H1 (cell line): ENCODE measurements at regions not wholly inside any gene's neighbourhood (a gene's known extent, or its start where the extent isn't known, plus 50 kb on each side); places are given as distances from the start of the nearest gene placed in this dataset.

Experiments used
- CTCF ChIA-PET: fragments of 300-600 bp; sonication (Branson Sonifier 250); formaldehyde crosslinking; loops from one replicate; lab custom pipeline; 2021; ENCODE audit not compliant: partially characterized antibody; lab: Charles Lee
- POLR2A ChIA-PET: fragments of 300-600 bp; sonication (Branson Sonifier 250); formaldehyde crosslinking; loops from one replicate; lab custom pipeline; 2021; ENCODE audit warnings: inconsistent platforms; ENCODE audit not compliant: partially characterized antibody; lab: Charles Lee
- DNase-seq, 2 experiments: peaks; one replicate each; pipeline versions ENCODE4 v3.0.0 to v3.0.0-alpha.2; 2010 to 2022; ENCODE audit warnings: low spot score in 2 of 2, low read depth in 1 of 2, mixed read lengths in 1 of 2
- FAIRE-seq: peaks from 2 replicates; lab custom pipeline; 2011; peaks lifted over from hg19 to GRCh38; lab: Jason Lieb, UNC
- H2AFZ ChIP-seq: 2 replicates; pipeline ENCODE4 v1.8.1; 2012; ENCODE audit warnings: low read length, inconsistent platforms
- H2AK5ac ChIP-seq: 2 replicates; pipeline ENCODE4 v1.6.1; 2013; ENCODE audit warnings: low read depth, low read length
- H2BK120ac ChIP-seq: replicated peaks from 2 replicates; pipeline ENCODE3; 2013; ENCODE audit warnings: low read depth, low read length, inconsistent platforms
- H2BK12ac ChIP-seq: 2 replicates; pipeline ENCODE4 v1.6.1; 2013; ENCODE audit warnings: low read depth, low read length
- H2BK15ac ChIP-seq: 2 replicates; pipeline ENCODE4 v1.6.1; 2013; ENCODE audit warnings: low read length
- H2BK20ac ChIP-seq: 2 replicates; pipeline ENCODE4 v1.6.1; 2013; ENCODE audit warnings: low read length
- H2BK5ac ChIP-seq: 2 replicates; pipeline ENCODE4 v1.6.1; 2013; ENCODE audit warnings: low read depth, low read length
- H3K14ac ChIP-seq: 2 replicates; pipeline ENCODE4 v1.6.1; 2013; ENCODE audit warnings: inconsistent platforms; ENCODE audit not compliant: insufficient read length
- H3K18ac ChIP-seq: 2 replicates; pipeline ENCODE4 v1.6.1; 2013; ENCODE audit warnings: low read length; ENCODE audit errors: extremely low read depth
- H3K23ac ChIP-seq: 2 replicates; pipeline ENCODE4 v1.6.1; 2013; ENCODE audit warnings: inconsistent platforms; ENCODE audit not compliant: insufficient read length
- H3K23me2 ChIP-seq: 2 replicates; pipeline ENCODE4 v1.6.1; 2013; ENCODE audit warnings: low read depth, low read length
- H3K27ac ChIP-seq: 2 replicates; pipeline ENCODE4 v1.6.1; 2011; ENCODE audit warnings: low read depth, low read length, inconsistent platforms
- H3K27me3 ChIP-seq, 4 experiments: replicated peaks in 1 of 4; 1 replicate in 1 of 4; 2 replicates in 3 of 4; pipeline versions ENCODE4 v1.6.1 to v1.8.1; 2011 to 2013; ENCODE audit warnings: low read length in 3 of 4, mild to moderate bottlenecking in 3 of 4, inconsistent platforms in 2 of 4, mixed read lengths in 2 of 4, moderate library complexity in 1 of 4; ENCODE audit not compliant: control insufficient read depth in 3 of 4, insufficient read depth in 3 of 4; ENCODE audit errors: extremely low read depth in 1 of 4
- H3K36me3 ChIP-seq, 4 experiments: 2 replicates each; pipeline versions ENCODE4 v1.6.1 to v1.8.1; 2011 to 2013; ENCODE audit warnings: mild to moderate bottlenecking in 4 of 4, low read length in 3 of 4, moderate library complexity in 2 of 4, control low read depth in 1 of 4, inconsistent platforms in 1 of 4; ENCODE audit not compliant: insufficient read depth in 4 of 4, control insufficient read depth in 2 of 4
- H3K4ac ChIP-seq: replicated peaks from 2 replicates; pipeline ENCODE3; 2013; ENCODE audit warnings: low read length, low read depth, mixed read lengths, inconsistent platforms; ENCODE audit not compliant: insufficient read length
- H3K4me1 ChIP-seq, 4 experiments: replicated peaks in 1 of 4; 1 replicate in 1 of 4; 2 replicates in 3 of 4; pipeline versions ENCODE4 v1.6.1 to v1.8.1; 2011 to 2013; ENCODE audit warnings: low read length in 3 of 4, inconsistent platforms in 2 of 4, mixed read lengths in 1 of 4; ENCODE audit not compliant: insufficient read depth in 4 of 4, control insufficient read depth in 3 of 4
- H3K4me2 ChIP-seq, 2 experiments: 2 replicates each; pipeline versions ENCODE4 v1.6.1 to v1.8.1; 2011 to 2013; ENCODE audit warnings: low read depth in 2 of 2, low read length in 2 of 2, control low read depth in 1 of 2, inconsistent platforms in 1 of 2, mild to moderate bottlenecking in 1 of 2; ENCODE audit not compliant: insufficient read depth in 1 of 2
- H3K4me3 ChIP-seq, 4 experiments: fragments of 200-600, 300-600 bp in 1 of 4; sonication (generic), shearing (Covaris generic), sonication (Bioruptor Twin) in 1 of 4; 2 replicates each; pipeline versions ENCODE4 v1.5.1 to v1.8.1; 2011 to 2016; ENCODE audit warnings: low read length in 4 of 4, low read depth in 3 of 4, control low read depth in 2 of 4, inconsistent platforms in 2 of 4, mild to moderate bottlenecking in 2 of 4, mixed read lengths in 1 of 4, moderate library complexity in 1 of 4; ENCODE audit not compliant: insufficient read depth in 2 of 4; ENCODE audit errors: extremely low read depth in 1 of 4
- H3K56ac ChIP-seq: replicated peaks from 2 replicates; pipeline ENCODE3; 2013; ENCODE audit warnings: low read depth, mild to moderate bottlenecking, mixed read lengths, low read length, inconsistent platforms; ENCODE audit not compliant: insufficient read length
- H3K79me1 ChIP-seq: 2 replicates; pipeline ENCODE4 v1.6.1; 2013; ENCODE audit warnings: low read depth, low read length, control low read depth
- H3K79me2 ChIP-seq, 2 experiments: 2 replicates each; pipeline versions ENCODE4 v1.6.1 to v1.8.1; 2012 to 2013; ENCODE audit warnings: low read length in 2 of 2, mild to moderate bottlenecking in 2 of 2, inconsistent platforms in 1 of 2; ENCODE audit not compliant: insufficient read depth in 2 of 2, control insufficient read depth in 1 of 2
- H3K9ac ChIP-seq, 4 experiments: replicated peaks in 1 of 4; 1 replicate in 1 of 4; 2 replicates in 3 of 4; pipeline versions ENCODE4 v1.6.1 to v1.8.1; 2011 to 2013; ENCODE audit warnings: low read depth in 3 of 4, low read length in 3 of 4, control low read depth in 2 of 4, mild to moderate bottlenecking in 2 of 4, moderate library complexity in 2 of 4, inconsistent platforms in 1 of 4; ENCODE audit errors: extremely low read depth in 1 of 4
- H3K9me3 ChIP-seq, 2 experiments: 2 replicates each; pipeline versions ENCODE4 v1.6.1 to v1.8.1; 2012 to 2013; ENCODE audit warnings: mild to moderate bottlenecking in 2 of 2, moderate library complexity in 2 of 2, control low read depth in 1 of 2, inconsistent platforms in 1 of 2, low read depth in 1 of 2, low read length in 1 of 2, mixed read lengths in 1 of 2; ENCODE audit not compliant: insufficient read depth in 2 of 2
- H4K20me1 ChIP-seq, 2 experiments: replicated peaks in 1 of 2; 2 replicates each; pipeline versions ENCODE3 to v1.8.1; 2011 to 2013; ENCODE audit warnings: inconsistent platforms in 2 of 2, low read length in 2 of 2, mild to moderate bottlenecking in 1 of 2; ENCODE audit not compliant: insufficient read depth in 2 of 2, control insufficient read depth in 1 of 2
- H4K5ac ChIP-seq: 2 replicates; pipeline ENCODE4 v1.6.1; 2013; ENCODE audit warnings: low read length, low read depth, mixed read lengths, inconsistent platforms; ENCODE audit not compliant: insufficient read length
- H4K8ac ChIP-seq: 2 replicates; pipeline ENCODE4 v1.8.0; 2013; ENCODE audit warnings: mild to moderate bottlenecking, moderate library complexity, low read length, inconsistent platforms; ENCODE audit not compliant: insufficient read depth; ENCODE audit errors: extremely low read depth
- H4K91ac ChIP-seq: replicated peaks from 2 replicates; pipeline ENCODE3; 2013; ENCODE audit warnings: low read length, mixed read lengths, inconsistent platforms; ENCODE audit not compliant: insufficient read length
- ASH2L ChIP-seq: fragments of 200-600, 300-600 bp; sonication (generic); IDR thresholded peaks from one replicate; pipeline ENCODE4 v1.7.1; 2017; ENCODE audit warnings: low read length
- BRCA1 ChIP-seq: IDR thresholded peaks from 2 replicates; pipeline ENCODE4 v1.6.1; 2012; ENCODE audit warnings: low read depth, low read length, improper control_type of control experiment
- CBX5 ChIP-seq: fragments of 300-800, 300-1000 bp; sonication (generic); IDR thresholded peaks from 2 replicates; pipeline ENCODE4 v1.7.1; 2016; ENCODE audit warnings: antibody characterized with exemption, low read length, low read depth
- CBX8 ChIP-seq: fragments of 300-800, 300-1000 bp; sonication (generic); IDR thresholded peaks from 2 replicates; pipeline ENCODE4 v1.7.1; 2016; ENCODE audit warnings: low read depth, low read length, borderline replicate concordance
- EGR1 ChIP-seq: IDR thresholded peaks from 2 replicates; pipeline ENCODE4 v1.6.1; 2011; ENCODE audit warnings: low read depth, low read length, borderline replicate concordance
- EZH2 ChIP-seq: fragments of 200-600 bp; sonication (generic); IDR thresholded peaks from 2 replicates; pipeline ENCODE4 v1.7.1; 2012; ENCODE audit warnings: low read depth, mild to moderate bottlenecking, moderate library complexity, low read length, inconsistent platforms; ENCODE audit not compliant: severe bottlenecking
- FOSL1 ChIP-seq: IDR thresholded peaks from 2 replicates; pipeline ENCODE4 v1.6.1; 2011; ENCODE audit warnings: mild to moderate bottlenecking, low read depth, low read length, moderate library complexity; ENCODE audit not compliant: insufficient read depth
- JUN ChIP-seq: IDR thresholded peaks from 2 replicates; pipeline ENCODE4 v1.6.1; 2011; ENCODE audit warnings: low read depth, mild to moderate bottlenecking, improper control_type of control experiment, low read length
- KDM1A ChIP-seq: fragments of 200-600, 300-600 bp; sonication (generic); IDR thresholded peaks from 2 replicates; pipeline ENCODE4 v1.7.1; 2016; ENCODE audit warnings: mild to moderate bottlenecking, low read length, borderline replicate concordance
- KDM4A ChIP-seq: IDR thresholded peaks from one replicate; pipeline ENCODE4 v1.7.1; 2012; ENCODE audit warnings: low read depth, mild to moderate bottlenecking, moderate library complexity, low read length, inconsistent platforms; ENCODE audit not compliant: severe bottlenecking
- POU5F1 ChIP-seq: IDR thresholded peaks from 2 replicates; pipeline ENCODE4 v1.6.1; 2011; ENCODE audit warnings: low read depth, mild to moderate bottlenecking, low read length, moderate library complexity
- RAD21 ChIP-seq, 2 experiments: IDR thresholded peaks in 1 of 2; conservative IDR thresholded peaks in 1 of 2; 2 replicates each; pipeline ENCODE4 v1.6.1; 2011; ENCODE audit warnings: low read depth in 2 of 2, low read length in 2 of 2, improper control_type of control experiment in 1 of 2, inconsistent platforms in 1 of 2, mild to moderate bottlenecking in 1 of 2, moderate library complexity in 1 of 2
- RBBP5 ChIP-seq: IDR thresholded peaks from 2 replicates; pipeline ENCODE4 v1.7.1; 2012; ENCODE audit warnings: low read depth, mild to moderate bottlenecking, inconsistent platforms, low read length, moderate library complexity, borderline replicate concordance
- RNF2 ChIP-seq: fragments of 200-900, 300-1000 bp; sonication (generic); IDR thresholded peaks from 2 replicates; pipeline ENCODE4 v1.7.1; 2016; ENCODE audit warnings: borderline replicate concordance, low read depth, mild to moderate bottlenecking, antibody characterized with exemption, low read length; ENCODE audit not compliant: poor library complexity, severe bottlenecking; ENCODE audit errors: missing control alignments
- SP1 ChIP-seq: IDR thresholded peaks from 2 replicates; pipeline ENCODE4 v1.6.1; 2011; ENCODE audit warnings: low read depth, low read length
- WGBS, 2 experiments: shearing (Covaris generic) in 1 of 2; methylation state at CpG; one replicate each; pipeline versions ENCODE4 v1.1.6 to v1.1.7; 2013 to 2015; ENCODE audit warnings: low lambda C conversion rate in 2 of 2, mixed read lengths in 2 of 2, inconsistent platforms in 1 of 2, low coverage in 1 of 2, missing lambda C conversion rate in 1 of 2; ENCODE audit not compliant: insufficient replicate concordance in 2 of 2, insufficient coverage in 1 of 2, insufficient read length in 1 of 2; ENCODE audit errors: extremely low coverage in 1 of 2, missing lambda C conversion rate in 1 of 2; 5-methylcytosine and 5-hydroxymethylcytosine counted together

- no peak overlapping the region for H4K5ac ChIP-seq
- 81% methylated on average over 2 of the region's 2 CpGs; no CpG with 5 or more reads in 1 of the 2 experiments for WGBS, 2 experiments
- no peak overlapping the region for H2BK20ac ChIP-seq
- POLR2A ChIA-PET, result no interaction called here
- no peak overlapping the region for H3K14ac ChIP-seq
- no peak overlapping the region for H3K23ac ChIP-seq
- no peaks in the 10 kb centered on the region for H3K9me3 ChIP-seq
- DNase-seq (no peak), FAIRE-seq (no peak)
- no peak overlapping the region for H3K4me2 ChIP-seq
- no peak overlapping the region for H3K4ac ChIP-seq
- H2AK5ac ChIP-seq, result no peak overlapping the region
- H2BK5ac ChIP-seq, result no peak overlapping the region
- H2BK15ac ChIP-seq, result no peak overlapping the region
- H2AFZ ChIP-seq, result no peak overlapping the region
- H4K91ac ChIP-seq, result no peak overlapping the region
- CTCF ChIA-PET, result no interaction called here
- no peak overlapping the region for H3K27ac ChIP-seq
- no peak overlapping the region for H3K56ac ChIP-seq
- no peaks in the 10 kb centered on the region for H4K20me1 ChIP-seq
- H3K36me3 ChIP-seq, result no peaks in the 10 kb centered on the region
- no peaks in the 10 kb centered on the region; a peak in 1 of 7 replicates for H3K27me3 ChIP-seq
- H4K8ac ChIP-seq, result no peak overlapping the region
- no peaks in the 10 kb centered on the region for H3K23me2 ChIP-seq
- H3K79me2 ChIP-seq, result no peaks in the 10 kb centered on the region
- H2BK120ac ChIP-seq, result no peak overlapping the region
- no peak overlapping the region for H3K18ac ChIP-seq
- H3K4me1 ChIP-seq, result peaks cover 0 to 5% (median 2%) of the 10 kb centered on the region in 4 experiments; a peak in 2 of 7 replicates
- no peak overlapping the region for H3K9ac ChIP-seq
- no peak overlapping the region for H2BK12ac ChIP-seq
- H3K4me3 ChIP-seq, result no peak overlapping the region
- H3K79me1 ChIP-seq, result no peaks in the 10 kb centered on the region
- TF ChIP-seq ASH2L (no peak), KDM1A (no peak), EZH2 (no peak), SP1 (no peak), POU5F1 (no peak), RNF2 (no peak), JUN (no peak), CBX5 (no peak), KDM4A (no peak), BRCA1 (no peak), EGR1 (no peak), RBBP5 (no peak), FOSL1 (no peak), CBX8 (no peak), RAD21 (IDR thresholded peaks at IDR 0.05 in 1 of 2, conservative IDR thresholded peaks at IDR 0.05 in 1 of 2; ENCODE audit: low read depth in 2 of 2, low read length in 2 of 2) (no peak)
Observed at GRCh38 chr21:15197696-15198095, 132.9 kb upstream of the NRIP1 start.
